ENCODE measurements at regions not wholly inside any gene's neighbourhood (a gene's known extent, or its start where the extent isn't known, plus 50 kb on each side); places are given as distances from the start of the nearest gene placed in this dataset.
A peak's percentile ranks its signal among the peaks of the same experiment; 100 is the strongest.

- Histone ChIP-seq H3K36me3 (no peaks in the 10 kb centered on the region), H3K4me1 (peaks cover 0 to 12% of the 10 kb centered on the region in 2 donors), H3K4me3 (no peak overlapping the region), H3K9me3 (no peaks in the 10 kb centered on the region), H3K27ac (no peak overlapping the region), H3K27me3 (no peaks in the 10 kb centered on the region)
- TF ChIP-seq CTCF (IDR thresholded peaks at IDR 0.05): no peak
- no peak for DNase-seq (ENCODE audit: low spot score)
Measured at GRCh38 chr3:177414093-177414492, 216.8 kb upstream of the TBL1XR1 start.

- peaks cover 0 to 26% of the 10 kb centered on the region in 2 donors for H3K4me1 ChIP-seq
- DNase-seq (ENCODE audit: low spot score): no peak
- no peak overlapping the region for H3K27ac ChIP-seq
- H3K27me3 ChIP-seq: no peaks in the 10 kb centered on the region
- no peak overlapping the region for H3K4me3 ChIP-seq
- no peaks in the 10 kb centered on the region for H3K36me3 ChIP-seq
- H3K9me3 ChIP-seq: no peaks in the 10 kb centered on the region
- TF ChIP-seq CTCF (IDR thresholded peaks at IDR 0.05): no peak
Measured at GRCh38 chr3:177418787-177419186, 221.5 kb upstream of the TBL1XR1 start.

GRCh38 chr3:177419904-177420601 lies 222.8 kb upstream of the TBL1XR1 start:
- Histone ChIP-seq H3K27me3 (no peaks in the 10 kb centered on the region), H3K4me3 (no peak overlapping the region), H3K27ac (peak overlapping the region in 1 of 2 donors; percentile 45), H3K36me3 (no peaks in the 10 kb centered on the region), H3K9me3 (no peaks in the 10 kb centered on the region), H3K4me1 (peaks cover 0 to 33% of the 10 kb centered on the region in 2 donors)
- no peak for DNase-seq (ENCODE audit: low spot score)
- TF ChIP-seq CTCF (IDR thresholded peaks at IDR 0.05): no peak

- Histone ChIP-seq H3K27me3 (no peaks in the 10 kb centered on the region), H3K27ac (peak overlapping the region in 1 of 2 donors; percentile 45), H3K36me3 (no peaks in the 10 kb centered on the region), H3K9me3 (no peaks in the 10 kb centered on the region), H3K4me3 (no peak overlapping the region), H3K4me1 (peaks cover 0 to 33% of the 10 kb centered on the region in 2 donors)
- DNase-seq (ENCODE audit: low spot score): no peak
- no peak for TF ChIP-seq CTCF (IDR thresholded peaks at IDR 0.05)
Measured at GRCh38 chr3:177420651-177421480, 223.6 kb upstream of the TBL1XR1 start.

GRCh38 chr3:177421481-177421785 lies 224.2 kb upstream of the TBL1XR1 start:
- no peaks in the 10 kb centered on the region for H3K27me3 ChIP-seq
- H3K27ac ChIP-seq: peak overlapping the region in 1 of 2 donors; percentile 17
- DNase-seq (ENCODE audit: low spot score): no peak
- no peak for TF ChIP-seq CTCF (IDR thresholded peaks at IDR 0.05)
- H3K4me3 ChIP-seq: no peak overlapping the region
- no peaks in the 10 kb centered on the region for H3K36me3 ChIP-seq
- no peaks in the 10 kb centered on the region for H3K9me3 ChIP-seq
- H3K4me1 ChIP-seq: peaks cover 0 to 33% of the 10 kb centered on the region in 2 donors
